Fibroblast of skin of right biceps (primary cell): ENCODE measurements at regions not wholly inside any gene's neighbourhood (a gene's known extent, or its start where the extent isn't known, plus 50 kb on each side); places are given as distances from the start of the nearest gene placed in this dataset.
A peak's percentile ranks its signal among the peaks of the same experiment; 100 is the strongest.
"Not testable (repeated sequence)": the region's sequence is repeated elsewhere in the genome, so short reads cannot be mapped to it uniquely, and the experiment has no call there.

Experiments
- DNase-seq: peaks from one replicate; pipeline ENCODE4 v3.0.0-alpha.2; 2013

GRCh38 chr2:7154656-7155055 lies 237.4 kb downstream of the RNF144A start:
- DNase-seq = no peak

- no peak for DNase-seq
Measured at GRCh38 chr2:7161501-7161900, 244.3 kb downstream of the RNF144A start.

DNA sequence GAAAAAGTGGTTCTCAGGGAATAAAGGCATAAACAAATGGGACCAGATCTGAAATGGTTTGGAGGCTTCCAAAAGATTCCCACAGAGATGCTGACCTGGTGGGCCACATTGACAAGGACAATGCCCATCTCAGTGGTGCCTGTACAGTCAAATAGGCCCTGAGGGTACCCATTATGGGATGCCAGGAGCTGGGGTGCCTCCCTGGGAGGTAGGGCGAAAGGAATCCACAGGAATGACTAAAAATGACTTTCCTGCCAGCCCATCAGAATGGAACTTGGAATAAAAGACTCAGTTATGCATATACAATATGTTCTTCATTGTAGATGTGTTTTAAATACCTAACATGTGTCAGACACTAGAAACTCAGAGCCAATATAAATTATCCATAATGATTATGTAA lies 248.5 kb downstream of the RNF144A start:
- peak; percentile 49 for DNase-seq

- DNase-seq = no peak
Measured at GRCh38 chr2:7167801-7168411, 250.7 kb downstream of the RNF144A start.

- no peak for DNase-seq
Measured at GRCh38 chr2:7169593-7169992, 252.4 kb downstream of the RNF144A start.

DNA sequence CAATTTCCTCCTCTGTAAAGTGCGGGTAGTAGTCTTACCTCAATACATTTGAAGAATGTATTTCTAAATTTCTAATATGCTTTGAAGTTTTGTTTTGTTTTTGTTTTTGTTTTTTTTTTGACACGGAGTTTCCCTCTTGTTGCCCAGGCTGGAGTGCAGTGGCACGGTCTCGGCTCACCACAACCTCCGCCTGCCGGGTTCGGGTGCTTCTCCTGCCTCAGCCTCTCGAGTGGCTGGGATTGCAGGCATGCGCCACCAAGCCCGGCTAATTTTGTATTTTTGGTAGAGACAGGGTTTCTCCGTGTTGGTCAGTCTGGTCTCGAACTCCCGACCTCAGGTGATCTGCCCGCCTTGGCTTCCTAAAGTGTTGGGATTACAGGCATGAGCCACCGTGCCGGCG lies 261.8 kb downstream of the RNF144A start:
- DNase-seq = not testable (repeated sequence)

DNA sequence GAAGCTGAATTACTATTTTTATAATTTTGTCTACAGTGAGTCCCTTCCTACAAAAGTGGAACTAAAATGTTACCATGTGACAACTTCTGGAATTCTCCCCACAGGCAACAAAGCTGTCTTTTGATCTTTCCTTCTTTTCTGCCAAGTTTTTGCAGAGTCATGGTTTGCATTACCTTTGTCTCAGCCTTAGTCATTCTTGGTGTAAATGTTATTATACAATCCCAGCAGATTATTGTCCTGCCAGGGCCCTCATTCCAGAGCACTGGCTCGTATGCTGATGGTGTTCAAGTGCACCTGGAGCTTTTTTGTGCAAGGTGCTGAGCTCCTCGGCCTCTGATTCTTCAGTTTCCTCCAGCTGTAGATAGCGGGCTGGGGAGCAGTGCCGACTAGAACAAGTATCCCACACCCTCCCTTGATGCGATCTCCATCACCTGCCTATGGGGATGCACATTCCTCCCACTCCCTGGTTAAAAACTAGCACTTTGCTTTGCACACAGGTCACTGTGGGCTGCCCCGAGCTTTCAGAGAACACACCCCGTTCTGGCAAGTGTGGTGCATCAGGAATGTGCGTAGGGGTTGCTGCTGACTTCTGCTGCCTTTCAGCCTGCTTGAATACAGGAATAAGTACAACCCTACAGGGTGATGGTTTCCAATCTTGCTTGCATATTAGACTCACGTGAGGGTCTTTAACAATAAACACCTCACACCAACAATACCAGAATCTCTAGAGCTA lies 263.6 kb downstream of the RNF144A start:
- DNase-seq = peak; percentile 63

- DNase-seq = no peak
Measured at GRCh38 chr2:7182525-7182924, 265.3 kb downstream of the RNF144A start.

GRCh38 chr2:7189106-7189505 lies 271.9 kb downstream of the RNF144A start:
- no peak for DNase-seq

DNA sequence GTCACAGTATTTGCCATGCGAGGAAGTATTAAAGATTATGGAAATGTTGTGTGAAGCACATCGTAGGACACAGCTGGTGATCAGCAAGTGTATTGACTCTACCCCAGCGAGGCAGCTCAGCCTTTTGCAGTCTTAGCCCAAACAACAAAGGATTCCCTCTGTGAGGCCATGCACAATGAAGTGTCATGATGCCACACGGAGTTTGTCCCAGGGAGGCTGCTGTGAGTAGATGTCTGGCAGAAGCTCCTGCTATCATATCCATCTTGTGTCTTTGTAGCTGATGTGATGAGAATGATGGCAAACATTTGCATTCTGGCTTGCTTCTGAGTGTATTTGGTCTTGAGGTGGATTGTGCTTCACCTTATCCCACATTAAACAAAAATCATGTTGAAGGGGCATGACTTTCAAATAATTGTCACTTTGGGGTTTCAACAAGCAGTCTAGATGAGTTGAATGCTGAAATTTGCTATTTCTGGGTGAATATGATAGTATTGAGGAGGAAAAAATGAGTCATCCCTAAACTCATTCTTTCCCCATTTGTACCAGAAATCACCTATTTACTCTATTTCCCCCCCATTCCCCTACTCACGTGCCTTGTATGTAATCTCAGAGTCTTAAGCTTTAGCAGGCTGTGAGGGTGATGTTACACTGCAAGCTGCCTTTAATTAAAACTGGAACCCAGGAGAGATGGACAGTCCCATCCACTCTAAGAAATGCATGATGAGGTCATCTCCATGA lies 273.5 kb downstream of the RNF144A start:
- DNase-seq = peak; percentile 65

- peak; percentile 99 for DNase-seq
Measured at GRCh38 chr2:7191932-7192331, 274.7 kb downstream of the RNF144A start.

DNA sequence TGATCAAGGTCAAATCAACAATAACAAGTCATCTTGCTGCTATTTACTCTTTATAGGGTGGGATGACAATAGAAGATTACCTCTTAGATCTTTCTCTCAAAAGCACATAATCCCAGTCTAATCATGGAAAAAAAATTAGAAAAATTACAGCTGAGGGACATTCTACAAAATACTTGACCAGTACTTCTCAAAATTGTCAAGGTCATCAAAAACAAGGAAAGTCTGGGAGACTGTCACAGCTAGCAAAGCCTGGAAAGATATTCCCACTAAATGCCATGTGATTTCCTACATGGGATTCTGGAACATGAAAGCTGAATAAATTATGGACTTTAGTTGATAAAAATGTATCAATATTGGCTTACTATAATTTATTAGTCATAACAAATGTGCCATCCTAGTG lies 276.2 kb downstream of the RNF144A start:
- no peak for DNase-seq

GRCh38 chr2:7194950-7195349 lies 277.7 kb downstream of the RNF144A start:
- no peak for DNase-seq

- no peak for DNase-seq
Measured at GRCh38 chr2:7196883-7197282, 279.7 kb downstream of the RNF144A start.

GRCh38 chr2:7201851-7202250 lies 284.6 kb downstream of the RNF144A start:
- DNase-seq = no peak

- DNase-seq = peak; percentile 75
Measured at GRCh38 chr2:7203056-7203467, 285.9 kb downstream of the RNF144A start.

DNA sequence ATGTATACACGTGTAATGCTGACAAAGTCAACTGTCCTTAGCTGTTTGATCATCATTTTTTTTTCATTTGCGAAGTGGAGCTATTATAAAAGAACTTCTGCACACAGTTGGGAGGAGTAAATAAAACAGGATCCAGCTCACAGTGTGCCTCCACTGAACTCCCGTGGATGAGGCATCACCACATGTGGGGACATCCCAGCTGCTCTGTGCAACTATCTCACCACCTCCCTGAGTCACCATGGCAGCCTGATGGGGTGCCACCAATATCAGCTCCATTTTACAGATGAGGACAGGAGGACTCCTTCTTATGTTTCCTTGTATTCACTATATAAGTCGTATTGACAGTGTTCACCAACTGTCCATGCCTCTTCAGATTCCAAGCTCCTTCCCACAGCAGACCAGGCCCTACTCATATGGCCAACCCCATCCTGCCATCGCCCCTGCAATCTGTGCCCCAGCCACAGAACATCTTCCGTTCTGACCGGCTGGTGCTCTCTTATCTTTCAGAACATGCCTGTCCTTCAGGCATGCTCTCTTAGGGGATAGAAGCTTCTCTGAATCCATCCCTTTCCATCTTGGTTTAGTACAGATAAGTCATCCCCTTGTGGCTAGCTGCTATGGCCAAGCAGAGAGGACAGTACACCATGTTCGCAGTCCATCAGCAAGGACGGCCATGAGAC lies 288.1 kb downstream of the RNF144A start:
- DNase-seq = no peak

GRCh38 chr2:7206111-7206810 lies 289.0 kb downstream of the RNF144A start:
- no peak for DNase-seq

- DNase-seq = no peak
Measured at GRCh38 chr2:7207631-7208030, 290.4 kb downstream of the RNF144A start.

GRCh38 chr2:7209757-7210555 lies 292.7 kb downstream of the RNF144A start:
- DNase-seq = peak; percentile 89

GRCh38 chr2:7210712-7211111 lies 293.5 kb downstream of the RNF144A start:
- peak; percentile 65 for DNase-seq

DNA sequence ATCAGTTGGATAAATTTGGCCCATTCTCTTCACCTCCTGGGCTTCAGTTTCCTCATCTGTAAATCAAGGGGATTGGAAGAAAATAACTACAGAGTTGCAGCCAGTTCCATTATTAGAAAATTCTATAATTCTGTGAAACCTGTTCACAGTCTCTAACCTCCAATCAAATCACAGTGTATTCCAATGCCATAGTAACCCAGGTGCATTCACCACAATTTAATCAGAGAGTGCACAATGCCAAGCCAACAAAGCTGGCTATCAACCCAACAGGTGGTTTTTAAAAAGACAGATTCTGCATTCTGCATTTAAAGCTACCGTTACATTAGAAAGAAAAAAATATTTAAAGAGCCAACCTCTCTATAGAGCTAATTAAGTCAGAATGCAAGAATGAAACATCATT lies 308.6 kb downstream of the RNF144A start:
- DNase-seq = no peak
